ENCODE measurements at regions not wholly inside any gene's neighbourhood (a gene's known extent, or its start where the extent isn't known, plus 50 kb on each side); places are given as distances from the start of the nearest gene placed in this dataset.

DNA sequence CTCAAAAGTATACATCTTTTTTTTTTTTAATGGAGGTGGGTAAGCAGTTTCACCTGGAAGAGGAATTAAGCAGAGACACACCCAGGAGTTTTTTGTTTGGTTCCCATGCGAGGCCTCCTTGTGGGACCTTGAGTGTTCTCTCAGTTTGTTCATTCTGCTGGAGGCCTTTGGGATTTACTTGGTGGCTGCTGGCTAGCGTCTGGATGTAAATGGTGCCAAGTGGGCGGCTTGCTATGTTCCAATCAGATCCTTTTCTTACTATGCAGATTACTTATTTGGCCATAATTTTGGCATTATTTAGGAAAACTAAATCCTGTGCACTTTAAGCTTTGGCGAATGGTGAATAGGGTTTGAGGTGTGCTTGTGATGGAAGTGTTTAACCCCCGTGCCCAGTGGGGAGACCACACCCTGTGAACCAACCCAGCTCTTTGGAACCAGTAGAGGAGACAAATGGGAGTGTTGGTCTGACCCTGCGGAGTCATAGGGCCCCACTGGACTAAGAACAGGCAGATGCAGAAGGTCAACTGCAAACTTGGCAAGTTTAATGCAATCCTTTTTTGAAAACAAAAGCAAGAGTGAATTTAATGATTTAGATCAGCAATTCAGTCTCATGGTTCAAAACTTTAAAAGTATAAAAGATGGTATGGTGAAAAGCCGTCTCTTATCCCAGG lies 79.4 kb downstream of the EBLN2 start:
- TF ChIP-seq CTCF (IDR thresholded peaks at IDR 0.05) (no peak), POLR2AphosphoS5 (IDR thresholded peaks at IDR 0.05) (no peak), POLR2A (IDR thresholded peaks at IDR 0.05) (no peak)

Data from breast epithelium (tissue), 3 donors.